GM19023 (cell line): ENCODE measurements at regions not wholly inside any gene's neighbourhood (a gene's known extent, or its start where the extent isn't known, plus 50 kb on each side); places are given as distances from the start of the nearest gene placed in this dataset.
"Not testable (repeated sequence)": the region's sequence is repeated elsewhere in the genome, so short reads cannot be mapped to it uniquely, and the experiment has no call there.

Experiments
- ATAC-seq: cut with Tn5 transposase; IDR thresholded peaks from one replicate; pipeline ENCODE4 v1.9.1; 2021; ENCODE audit warnings: mild to moderate bottlenecking, moderate library complexity; ENCODE audit not compliant: unreplicated experiment

DNA sequence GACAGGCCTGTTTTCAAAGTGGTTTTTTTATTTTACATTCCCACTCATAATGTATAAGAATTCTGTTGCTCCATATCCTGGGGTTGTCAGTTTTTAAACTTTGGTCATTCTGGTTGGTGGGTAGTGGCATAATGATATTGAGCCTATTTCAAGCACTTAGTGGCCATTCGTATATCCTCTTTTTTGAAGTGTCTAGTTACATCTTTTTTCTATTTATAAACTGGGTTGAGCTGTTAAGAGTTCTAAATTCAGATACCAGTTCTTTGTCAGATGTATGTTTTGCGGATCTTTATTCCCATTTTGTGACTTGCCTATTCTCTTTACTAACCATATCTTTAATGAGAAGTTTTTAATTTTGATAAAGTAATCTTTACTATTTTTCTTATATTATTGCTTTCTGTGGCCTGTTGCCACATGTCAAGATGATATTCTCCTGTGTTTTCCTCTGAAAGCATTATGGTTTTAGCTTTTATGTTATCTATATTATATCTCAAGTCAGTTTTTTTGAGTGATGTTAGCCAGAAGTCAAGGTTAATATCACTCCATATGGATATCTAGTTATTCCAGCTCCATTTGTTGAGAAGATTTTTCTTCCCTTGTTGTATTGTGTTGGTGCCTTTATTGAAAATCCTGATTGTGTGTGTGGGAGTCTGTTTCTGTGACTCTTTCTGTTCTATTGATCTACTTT is 110.9 kb downstream of the FHIP1A start:
- no peak for ATAC-seq

DNA sequence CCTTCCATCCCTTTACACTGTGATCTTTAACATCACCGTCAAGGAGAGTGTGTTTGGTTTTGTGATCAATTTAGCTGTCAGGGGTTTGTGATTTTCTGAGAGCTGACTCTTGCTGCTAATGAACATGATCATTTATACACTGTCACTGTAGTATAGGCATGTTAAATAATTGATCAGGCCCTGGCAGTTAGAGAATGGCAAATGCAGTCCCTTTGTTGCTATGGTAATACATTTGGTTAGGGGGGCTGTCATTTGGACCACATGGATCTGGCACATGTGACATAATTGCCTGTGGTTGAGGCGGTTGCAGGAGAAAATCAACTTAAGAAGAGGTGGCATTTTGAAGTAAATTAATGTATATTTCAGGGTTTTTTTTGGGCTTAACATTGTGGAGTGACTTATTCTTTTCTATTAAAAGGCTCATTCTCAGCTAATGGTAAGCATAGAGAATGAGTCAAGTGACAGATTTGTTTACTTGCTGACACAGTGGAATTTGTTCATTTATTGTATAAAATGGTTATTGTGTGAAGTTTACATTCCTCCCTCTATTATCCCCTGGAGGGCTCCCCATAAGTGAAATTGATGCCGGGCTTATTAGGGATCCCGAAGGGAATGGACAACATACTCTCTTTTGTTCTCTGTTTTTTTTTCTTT is 114.0 kb downstream of the FHIP1A start:
- ATAC-seq: no peak

DNA sequence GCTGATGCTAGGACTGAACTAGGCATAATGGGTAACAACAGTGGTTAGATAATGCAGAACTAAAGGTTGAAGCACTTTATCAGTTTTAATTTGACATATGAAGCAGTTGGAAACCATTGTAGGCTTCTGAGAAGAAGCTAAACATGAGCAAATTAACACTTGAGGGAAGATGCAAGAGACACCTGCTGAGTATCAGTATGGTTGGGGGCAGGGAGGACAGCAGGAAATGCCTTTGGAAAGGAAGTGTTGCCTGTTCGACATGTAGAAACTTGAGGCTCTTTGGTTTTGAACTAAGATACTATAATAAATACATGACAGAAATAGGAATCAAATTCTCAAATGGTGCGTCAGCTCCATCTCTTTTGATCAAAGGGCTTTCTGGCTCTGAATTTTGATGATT is 115.6 kb downstream of the FHIP1A start:
- no peak for ATAC-seq

DNA sequence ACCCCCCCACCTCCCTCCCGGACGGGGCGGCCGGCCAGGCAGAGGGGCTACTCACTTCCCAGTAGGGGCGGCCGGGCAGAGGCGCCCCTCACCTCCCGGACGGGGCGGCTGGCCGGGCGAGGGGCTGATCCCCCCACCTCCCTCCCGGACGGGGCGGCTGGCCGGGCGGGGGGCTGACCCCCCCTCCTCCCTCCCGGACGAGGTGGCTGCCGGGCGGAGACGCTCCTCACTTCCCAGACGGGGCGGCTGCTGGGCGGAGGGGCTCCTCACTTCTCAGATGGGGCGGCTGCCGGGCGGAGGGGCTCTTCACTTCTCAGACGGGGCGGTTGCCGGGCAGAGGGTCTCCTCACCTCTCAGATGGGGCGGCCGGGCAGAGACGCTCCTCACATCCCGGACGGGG is 117.5 kb downstream of the FHIP1A start:
- ATAC-seq: not testable (repeated sequence)

DNA sequence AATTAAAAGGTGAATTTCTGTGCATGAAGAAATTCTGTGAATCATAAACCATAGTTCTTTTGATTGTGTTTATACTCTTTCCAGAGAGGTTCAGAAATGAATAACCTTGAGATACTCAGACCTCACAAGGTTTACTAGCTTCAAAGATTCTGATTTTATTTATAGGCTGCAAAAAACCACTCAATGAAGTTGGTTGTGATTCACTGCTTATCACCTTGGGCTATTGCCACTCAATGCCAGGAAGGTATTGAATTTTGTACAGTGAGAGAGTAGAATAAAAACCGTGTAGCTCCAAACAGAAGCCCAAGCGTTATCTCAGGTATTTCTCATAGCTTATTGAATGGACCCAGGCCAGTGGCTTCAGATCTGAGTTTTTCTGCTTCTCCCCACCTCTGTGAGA is 118.7 kb downstream of the FHIP1A start:
- ATAC-seq: no peak

DNA sequence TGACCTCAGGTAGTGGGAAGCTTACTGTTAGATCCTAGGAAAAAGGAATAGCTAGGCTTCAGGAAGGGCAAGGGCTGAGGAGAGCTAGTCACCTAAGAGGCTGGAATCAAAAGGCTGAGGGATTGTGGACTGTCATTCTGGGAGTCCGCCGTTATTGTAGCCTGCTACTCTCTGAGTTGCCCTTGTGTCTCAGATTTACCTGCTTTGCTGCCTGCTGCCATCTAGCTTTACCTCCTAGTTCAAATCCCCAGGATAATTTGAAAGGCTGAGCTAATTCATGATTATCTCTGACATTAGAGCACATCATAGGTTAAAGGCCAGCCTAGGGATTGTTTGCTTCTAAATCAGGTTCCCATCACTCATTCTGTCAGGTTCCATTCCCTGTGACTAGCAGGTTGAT is 120.2 kb downstream of the FHIP1A start:
- ATAC-seq: no peak

DNA sequence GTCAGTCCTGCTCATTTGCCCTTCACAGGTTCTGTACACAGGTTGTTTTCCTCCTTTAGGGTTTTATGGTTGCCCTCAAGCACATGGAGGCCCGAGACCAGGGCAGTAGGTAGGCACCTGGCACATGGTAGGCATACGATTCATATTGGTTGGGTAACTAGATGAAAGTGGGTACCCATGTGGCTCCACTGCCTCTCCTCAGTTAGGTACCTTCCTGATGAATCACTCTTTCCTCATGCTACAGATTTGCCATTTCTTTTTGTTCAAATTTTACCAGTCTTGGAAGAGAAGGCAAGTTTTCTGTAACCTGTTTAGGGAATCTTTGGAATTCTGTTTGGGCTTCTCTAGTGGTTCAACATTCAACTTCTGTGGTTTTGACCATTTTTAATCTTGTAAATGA is 121.3 kb downstream of the FHIP1A start:
- ATAC-seq: no peak

DNA sequence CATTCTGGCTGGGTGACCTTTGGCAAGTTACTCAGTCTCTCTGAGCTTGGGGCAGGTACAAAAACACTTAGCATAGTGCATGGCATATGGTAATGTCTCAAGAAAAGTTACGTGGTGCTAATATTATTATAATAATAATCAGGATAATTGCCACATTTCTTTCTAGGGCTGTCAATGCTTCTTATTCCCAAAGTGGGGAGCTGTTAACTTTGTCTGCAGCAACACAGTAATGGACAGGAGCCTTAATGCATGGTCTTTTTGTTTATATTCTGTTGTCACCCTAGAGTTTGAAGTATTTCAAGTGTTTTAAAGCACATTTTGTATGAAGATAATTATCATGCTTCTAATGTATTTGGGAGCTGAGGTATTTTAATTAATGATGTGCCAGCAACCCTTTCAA is 121.8 kb downstream of the FHIP1A start:
- ATAC-seq: no peak

DNA sequence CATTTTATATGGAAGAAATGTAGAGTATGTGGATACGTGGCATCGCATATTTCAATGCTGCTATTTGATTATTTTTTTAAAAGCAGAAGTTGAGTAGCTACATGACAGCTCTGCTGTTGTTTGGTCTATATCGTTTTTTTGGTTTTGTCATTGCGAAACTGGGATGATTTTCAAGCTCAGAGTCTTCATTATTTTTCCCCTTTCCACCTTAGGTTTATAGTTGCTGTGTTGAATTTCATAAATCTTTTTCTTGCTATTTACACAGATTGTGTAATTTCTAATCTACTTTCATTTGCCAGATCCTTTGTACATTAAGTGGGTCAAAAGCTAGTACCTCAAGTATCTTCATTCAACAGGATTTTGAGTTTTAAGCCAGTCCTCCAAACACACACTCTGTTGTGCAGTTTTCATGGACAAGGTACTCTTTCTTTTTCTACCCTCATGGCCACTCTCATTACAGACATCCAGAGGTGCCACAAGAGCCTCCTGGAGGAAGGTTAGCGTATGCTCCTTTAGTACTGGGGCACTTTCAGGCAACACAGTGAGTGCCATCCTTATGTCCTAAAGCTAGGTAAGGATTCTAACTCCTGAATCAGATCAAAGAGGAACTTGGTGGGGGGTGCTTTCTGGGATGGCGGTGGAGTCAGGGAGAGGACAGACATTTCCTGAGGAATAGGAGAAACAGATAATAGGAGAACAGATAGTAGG is 123.2 kb downstream of the FHIP1A start:
- no peak for ATAC-seq

DNA sequence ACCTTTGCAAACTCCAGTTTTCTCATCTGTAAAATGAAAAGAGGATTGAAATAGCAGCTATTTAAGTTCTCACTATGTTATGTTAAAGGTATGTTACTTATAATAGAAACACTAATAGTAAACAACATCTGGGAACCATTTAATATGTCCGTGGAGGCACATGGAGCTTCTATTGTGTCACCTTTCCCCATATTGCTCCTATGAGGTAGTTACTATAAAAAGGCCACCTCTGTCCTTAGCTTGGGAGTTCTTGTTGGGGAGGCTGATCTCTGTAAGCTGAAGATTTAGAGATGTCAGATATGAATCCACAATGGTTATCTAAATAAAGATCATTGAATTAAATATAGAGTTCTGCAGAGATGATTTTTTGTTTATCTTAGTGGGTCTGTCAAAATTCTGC is 125.2 kb downstream of the FHIP1A start:
- ATAC-seq: no peak

DNA sequence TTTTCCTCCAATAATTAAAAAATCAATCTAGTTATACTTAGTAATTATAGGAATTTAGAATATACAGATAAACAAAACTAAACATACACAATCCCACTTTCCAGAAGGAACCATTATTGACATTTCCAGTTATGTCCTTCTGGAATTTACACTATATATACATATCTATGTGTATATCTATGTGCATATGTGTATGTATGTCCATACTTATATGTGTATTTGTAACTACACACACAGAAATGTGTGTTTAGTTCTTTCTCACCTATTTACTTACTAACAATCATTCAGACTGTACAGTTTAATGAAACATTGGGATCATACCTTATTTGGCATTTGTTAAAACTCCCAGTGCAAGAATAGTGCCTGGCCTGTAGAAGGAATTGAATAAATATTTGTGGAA is 126.4 kb downstream of the FHIP1A start:
- no peak for ATAC-seq

DNA sequence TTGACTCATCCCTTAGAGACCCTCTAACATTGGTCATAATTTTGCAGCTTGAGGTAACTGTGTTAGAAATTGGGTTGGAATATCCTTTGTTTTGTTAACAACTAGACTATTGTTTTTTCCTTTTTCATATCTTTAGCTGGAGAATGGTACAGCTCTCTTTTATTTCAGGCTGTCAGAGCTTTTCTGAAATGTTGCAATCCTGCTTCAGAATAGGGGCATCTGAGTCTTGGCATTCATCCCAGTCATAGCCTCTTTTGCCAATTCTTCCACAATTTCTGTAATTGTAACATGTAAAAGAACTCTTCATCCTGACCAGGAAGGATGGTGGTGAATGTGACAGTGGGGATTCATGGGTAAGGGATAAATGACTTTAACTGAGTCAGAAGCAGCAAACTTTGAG is 128.7 kb downstream of the FHIP1A start:
- no peak for ATAC-seq

DNA sequence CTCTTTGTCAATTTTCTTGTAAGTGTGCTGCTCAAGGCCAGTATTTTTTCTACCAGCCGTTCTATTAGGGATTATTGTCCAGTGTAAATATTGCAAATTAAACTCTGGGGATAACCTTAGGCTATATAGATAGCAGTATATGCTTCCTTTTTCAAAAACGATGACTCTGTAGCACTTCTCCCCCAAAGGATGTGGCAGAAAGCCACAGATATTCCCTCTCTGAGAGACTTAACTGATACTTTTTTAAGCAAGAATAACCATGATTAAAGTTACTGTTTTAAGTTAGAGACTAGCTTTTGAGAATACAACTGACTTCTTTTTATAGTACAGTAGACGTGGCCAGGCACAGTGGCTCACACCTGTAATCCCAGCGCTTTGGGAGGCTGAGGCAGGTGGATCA is 130.0 kb downstream of the FHIP1A start:
- no peak for ATAC-seq

DNA sequence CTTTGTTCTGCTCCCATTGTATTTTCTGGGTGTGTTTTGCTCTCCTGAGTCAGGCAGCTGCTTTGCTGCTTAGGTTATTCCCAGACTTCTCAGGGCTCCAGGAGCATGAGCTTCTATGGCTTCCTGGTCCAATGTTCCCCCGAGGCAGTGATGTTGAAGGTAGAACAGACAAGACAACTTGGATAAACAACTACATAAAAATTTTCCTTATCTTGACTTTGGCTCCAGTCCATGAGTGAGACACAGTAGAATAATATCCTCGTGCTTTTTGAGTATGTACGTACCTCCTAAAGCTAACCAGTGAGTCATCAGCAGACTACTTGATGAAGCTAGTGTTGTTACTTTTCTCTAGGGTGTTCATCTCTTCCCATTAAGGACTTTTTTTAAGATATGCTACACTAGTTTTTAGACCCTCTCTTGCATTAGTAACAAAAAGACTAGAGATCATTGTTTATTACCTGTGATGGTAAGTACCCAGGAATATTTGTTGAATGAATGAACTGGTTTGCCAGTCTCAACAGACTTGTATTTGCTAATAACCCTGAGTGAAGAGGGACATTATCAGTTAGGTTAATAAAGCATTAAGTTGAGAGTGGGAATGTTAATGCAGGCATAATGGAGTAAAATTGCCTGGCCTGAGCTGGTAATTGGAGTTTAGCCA is 131.9 kb downstream of the FHIP1A start:
- no peak for ATAC-seq

DNA sequence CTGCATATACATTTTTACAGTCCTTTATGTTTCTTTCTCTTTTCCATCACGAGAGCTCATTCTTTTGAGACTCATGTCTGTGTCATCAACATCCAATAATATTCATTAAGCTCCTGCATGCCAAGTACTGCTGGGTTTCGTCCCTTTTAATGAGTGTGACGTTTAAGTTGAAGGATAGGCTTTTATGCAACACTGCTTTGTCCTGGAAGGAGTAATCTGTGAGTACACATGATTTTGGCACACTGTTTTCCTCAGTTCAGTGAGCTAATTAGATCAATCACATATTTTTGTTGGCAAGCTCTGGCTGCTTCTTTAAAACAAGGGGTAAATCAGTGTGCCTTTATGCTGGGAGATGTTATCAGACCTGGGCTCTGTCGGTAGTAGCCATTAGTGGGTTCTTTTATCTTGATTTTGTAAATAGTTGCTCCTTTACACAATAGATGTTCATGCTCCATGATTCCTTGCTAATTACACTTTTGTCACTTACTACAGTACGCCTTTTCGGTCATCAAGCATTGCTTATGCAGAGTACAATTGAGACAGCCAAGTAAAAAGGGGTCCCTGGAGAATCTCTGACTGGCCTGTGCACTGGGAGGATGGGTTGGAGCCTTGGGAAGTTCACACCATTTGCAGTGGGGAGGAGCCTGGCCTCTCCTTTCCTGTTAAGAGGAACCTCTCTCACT is 132.6 kb downstream of the FHIP1A start:
- no peak for ATAC-seq

DNA sequence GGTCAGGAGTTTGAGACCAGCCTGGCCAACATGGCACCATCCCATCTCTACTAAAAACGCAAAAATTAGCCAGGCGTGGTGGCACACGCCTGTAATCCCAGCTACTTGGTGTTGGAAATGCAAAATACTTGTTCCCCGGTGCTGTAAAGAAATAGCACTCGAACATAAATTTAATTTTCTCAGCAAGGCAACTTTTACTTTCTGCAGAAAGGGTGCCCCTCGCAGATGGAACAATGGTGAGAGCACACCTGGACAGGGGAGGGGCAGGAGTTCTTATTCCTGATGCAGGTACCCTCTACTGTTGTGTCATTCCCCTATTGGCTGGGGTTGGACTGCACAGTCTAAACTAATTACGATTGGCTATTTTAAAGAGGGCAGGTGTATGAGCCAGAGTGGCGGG is 139.7 kb downstream of the FHIP1A start:
- no peak for ATAC-seq

DNA sequence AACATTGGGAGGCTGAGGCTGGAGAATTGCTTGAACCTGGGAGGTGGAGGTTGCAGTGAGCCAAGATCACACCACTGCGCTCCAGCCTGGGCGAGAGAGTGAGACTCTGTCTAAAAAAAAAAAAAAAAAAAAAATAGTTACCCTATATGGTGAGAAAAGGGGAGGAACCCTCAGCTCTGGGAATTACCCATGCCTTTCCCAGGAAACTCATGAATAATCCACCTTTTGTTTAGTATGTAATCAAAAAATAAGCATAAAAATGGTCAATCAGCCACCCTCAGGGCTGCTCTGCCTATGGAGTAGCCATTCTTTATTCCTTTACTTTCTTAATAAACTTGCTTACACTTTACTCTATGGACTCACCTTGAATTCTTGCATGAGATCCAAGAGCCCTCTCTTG is 140.4 kb downstream of the FHIP1A start:
- not testable (repeated sequence) for ATAC-seq

DNA sequence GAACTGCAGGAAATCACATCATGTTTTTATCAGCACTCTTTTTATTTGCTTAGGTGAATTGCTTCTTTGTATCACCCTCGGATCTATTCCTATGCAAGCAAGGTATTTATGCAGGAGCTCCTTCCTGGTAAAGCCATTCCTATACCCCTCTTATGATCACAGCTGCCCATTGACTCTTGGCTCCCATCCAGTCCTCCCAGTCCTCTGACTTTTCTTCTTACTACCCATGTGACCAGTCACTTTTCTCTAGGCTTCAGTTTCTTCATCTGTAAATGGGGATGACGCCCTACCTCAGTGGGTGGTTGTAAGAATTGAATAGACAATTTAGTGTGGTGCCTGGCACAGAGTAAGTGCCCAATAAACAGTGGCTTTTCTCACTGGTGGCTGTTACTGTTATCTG is 144.9 kb downstream of the FHIP1A start:
- no peak for ATAC-seq

DNA sequence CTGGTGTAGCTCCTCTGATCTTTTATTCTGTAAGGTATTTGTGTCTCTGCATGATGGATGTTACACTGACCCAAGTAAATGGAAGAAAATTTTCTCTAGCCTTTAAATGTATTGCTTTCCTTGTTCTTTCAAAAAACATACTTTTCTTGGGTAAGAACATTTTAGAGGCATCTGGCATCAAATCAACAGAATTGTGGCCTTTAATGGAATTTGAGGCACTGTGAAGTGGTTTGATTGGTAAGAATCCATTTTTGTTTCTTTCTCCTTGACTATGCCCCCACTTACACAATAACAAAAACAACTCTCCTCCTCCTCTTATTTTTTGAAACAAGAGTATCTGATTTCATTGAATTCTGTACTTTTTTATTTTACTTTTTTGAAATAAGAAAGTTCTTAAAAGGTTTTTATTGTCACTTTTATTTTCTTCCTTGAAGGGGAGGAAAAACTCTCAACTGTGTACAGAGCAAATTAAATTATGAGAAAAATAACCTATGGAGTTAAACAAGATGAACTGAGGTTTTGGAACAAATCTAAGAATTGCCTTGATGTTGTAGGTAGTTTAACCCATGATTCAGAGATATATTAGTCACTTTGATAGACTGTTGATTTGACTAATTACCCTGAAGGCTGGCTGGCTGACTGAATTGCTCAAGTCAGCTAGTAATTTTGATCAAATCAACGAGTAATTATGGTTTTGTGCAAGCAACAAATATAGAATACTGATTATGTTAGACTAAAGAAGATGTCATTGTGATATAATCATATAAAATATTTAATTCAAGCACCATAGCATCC is 146.4 kb downstream of the FHIP1A start:
- no peak for ATAC-seq

DNA sequence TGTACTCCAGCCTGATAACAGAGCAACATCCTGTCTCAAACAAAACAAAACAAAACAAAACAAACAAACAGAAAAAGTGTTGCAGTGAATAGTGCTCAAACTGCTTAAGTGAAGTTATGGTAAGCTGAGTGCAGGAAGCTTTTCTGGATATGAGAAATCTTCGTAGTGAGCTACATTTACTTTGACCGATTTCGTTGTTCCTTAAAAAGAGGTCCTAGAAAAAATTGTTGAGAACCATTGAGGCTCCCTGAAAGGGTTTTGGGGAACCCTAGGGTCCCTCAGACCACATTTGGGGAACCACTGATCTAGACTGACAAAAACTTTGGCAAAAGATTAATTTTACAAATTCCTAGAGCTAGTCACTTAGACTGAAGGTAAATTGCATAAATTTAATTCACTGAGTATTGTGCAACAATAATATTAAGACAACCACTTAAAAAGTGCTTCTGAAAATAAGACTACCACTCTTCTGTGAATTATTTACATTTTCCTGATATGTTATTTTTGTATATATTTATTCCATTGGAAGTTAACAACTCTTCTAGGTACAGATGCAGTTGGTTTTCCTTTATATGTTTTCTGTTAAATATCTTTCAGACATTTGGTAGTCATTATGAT is 149.6 kb downstream of the FHIP1A start:
- ATAC-seq: no peak
